Activated naive CD4-positive, alpha-beta T cell treated with anti-CD3 and anti-CD28 coated beads, Interleukin-2, amount 50 U/mL, for 24 hours (primary cell): ENCODE measurements at regions not wholly inside any gene's neighbourhood (a gene's known extent, or its start where the extent isn't known, plus 50 kb on each side); places are given as distances from the start of the nearest gene placed in this dataset.

Experiments used
- H3K27ac Mint-ChIP-seq: one replicate; pipeline ENCODE4 v1.8.0; 2021; ENCODE audit warnings: mild to moderate bottlenecking, mixed read lengths
- H3K27me3 Mint-ChIP-seq: one replicate; pipeline ENCODE4 v1.8.0; 2021; ENCODE audit warnings: mixed read lengths
- H3K36me3 Mint-ChIP-seq: one replicate; pipeline ENCODE4 v1.8.0; 2021; ENCODE audit warnings: mixed read lengths
- H3K4me1 Mint-ChIP-seq: one replicate; pipeline ENCODE4 v1.8.0; 2021; ENCODE audit warnings: mixed read lengths
- H3K4me3 Mint-ChIP-seq: one replicate; pipeline ENCODE4 v1.8.0; 2021; ENCODE audit warnings: mild to moderate bottlenecking, mixed read lengths
- H3K9me3 Mint-ChIP-seq: one replicate; pipeline ENCODE4 v1.8.0; 2021; ENCODE audit warnings: mixed read lengths

GRCh38 chr20:24819331-24819965, 129.6 kb upstream of the CST7 start:
- Mint-ChIP-seq H3K9me3 (no peaks in the 10 kb centered on the region), H3K4me3 (no peak overlapping the region), H3K27ac (no peak overlapping the region), H3K27me3 (no peaks in the 10 kb centered on the region), H3K36me3 (no peaks in the 10 kb centered on the region), H3K4me1 (no peaks in the 10 kb centered on the region)

- no peaks in the 10 kb centered on the region for H3K27me3 Mint-ChIP-seq
- no peak overlapping the region for H3K4me3 Mint-ChIP-seq
- no peaks in the 10 kb centered on the region for H3K36me3 Mint-ChIP-seq
- no peaks in the 10 kb centered on the region for H3K4me1 Mint-ChIP-seq
- no peaks in the 10 kb centered on the region for H3K9me3 Mint-ChIP-seq
- no peak overlapping the region for H3K27ac Mint-ChIP-seq
Measured at GRCh38 chr20:24820345-24820744, 128.7 kb upstream of the CST7 start.

- H3K4me1 Mint-ChIP-seq = no peaks in the 10 kb centered on the region
- no peaks in the 10 kb centered on the region for H3K9me3 Mint-ChIP-seq
- H3K27me3 Mint-ChIP-seq = no peaks in the 10 kb centered on the region
- no peak overlapping the region for H3K4me3 Mint-ChIP-seq
- no peak overlapping the region for H3K27ac Mint-ChIP-seq
- H3K36me3 Mint-ChIP-seq = no peaks in the 10 kb centered on the region
Measured at GRCh38 chr20:24821391-24821790, 127.7 kb upstream of the CST7 start.

GRCh38 chr20:24823176-24823784, 125.8 kb upstream of the CST7 start:
- H3K9me3 Mint-ChIP-seq = no peaks in the 10 kb centered on the region
- no peaks in the 10 kb centered on the region for H3K4me1 Mint-ChIP-seq
- H3K27ac Mint-ChIP-seq = no peak overlapping the region
- H3K27me3 Mint-ChIP-seq = no peaks in the 10 kb centered on the region
- no peaks in the 10 kb centered on the region for H3K36me3 Mint-ChIP-seq
- no peak overlapping the region for H3K4me3 Mint-ChIP-seq

- Mint-ChIP-seq H3K4me1 (no peaks in the 10 kb centered on the region), H3K27me3 (no peaks in the 10 kb centered on the region), H3K27ac (no peak overlapping the region), H3K36me3 (no peaks in the 10 kb centered on the region), H3K4me3 (no peak overlapping the region), H3K9me3 (no peaks in the 10 kb centered on the region)
Measured at GRCh38 chr20:24823989-24824693, 124.9 kb upstream of the CST7 start.

- no peaks in the 10 kb centered on the region for H3K27me3 Mint-ChIP-seq
- H3K4me3 Mint-ChIP-seq = no peak overlapping the region
- H3K27ac Mint-ChIP-seq = no peak overlapping the region
- H3K4me1 Mint-ChIP-seq = no peaks in the 10 kb centered on the region
- H3K36me3 Mint-ChIP-seq = no peaks in the 10 kb centered on the region
- no peaks in the 10 kb centered on the region for H3K9me3 Mint-ChIP-seq
Measured at GRCh38 chr20:24825591-24825990, 123.5 kb upstream of the CST7 start.

- Mint-ChIP-seq H3K27ac (no peak overlapping the region), H3K36me3 (no peaks in the 10 kb centered on the region), H3K4me3 (no peak overlapping the region), H3K9me3 (no peaks in the 10 kb centered on the region), H3K27me3 (no peaks in the 10 kb centered on the region), H3K4me1 (no peaks in the 10 kb centered on the region)
Measured at GRCh38 chr20:24827603-24828295, 121.3 kb upstream of the CST7 start.

- no peaks in the 10 kb centered on the region for H3K27me3 Mint-ChIP-seq
Measured at GRCh38 chr20:24828992-24829648, 119.9 kb upstream of the CST7 start.

GRCh38 chr20:24829649-24830370, 119.3 kb upstream of the CST7 start:
- no peaks in the 10 kb centered on the region for H3K9me3 Mint-ChIP-seq
- no peaks in the 10 kb centered on the region for H3K4me1 Mint-ChIP-seq
- H3K4me3 Mint-ChIP-seq = no peak overlapping the region
- H3K27ac Mint-ChIP-seq = no peak overlapping the region
- H3K27me3 Mint-ChIP-seq = no peaks in the 10 kb centered on the region
- no peaks in the 10 kb centered on the region for H3K36me3 Mint-ChIP-seq

More at GRCh38 chr20:24828992-24829648, 119.9 kb upstream of the CST7 start:
- no peaks in the 10 kb centered on the region for H3K36me3 Mint-ChIP-seq
- H3K4me1 Mint-ChIP-seq = no peaks in the 10 kb centered on the region
- H3K9me3 Mint-ChIP-seq = no peaks in the 10 kb centered on the region
- no peak overlapping the region for H3K4me3 Mint-ChIP-seq
- no peak overlapping the region for H3K27ac Mint-ChIP-seq

- Mint-ChIP-seq H3K27ac (no peak overlapping the region), H3K27me3 (no peaks in the 10 kb centered on the region), H3K9me3 (no peaks in the 10 kb centered on the region), H3K4me1 (no peaks in the 10 kb centered on the region), H3K4me3 (no peak overlapping the region), H3K36me3 (no peaks in the 10 kb centered on the region)
Measured at GRCh38 chr20:24830649-24831048, 118.4 kb upstream of the CST7 start.

GRCh38 chr20:24831232-24831631, 117.8 kb upstream of the CST7 start:
- Mint-ChIP-seq H3K36me3 (no peaks in the 10 kb centered on the region), H3K4me3 (no peak overlapping the region), H3K4me1 (no peaks in the 10 kb centered on the region), H3K9me3 (no peaks in the 10 kb centered on the region), H3K27me3 (no peaks in the 10 kb centered on the region), H3K27ac (no peak overlapping the region)

- H3K4me1 Mint-ChIP-seq = no peaks in the 10 kb centered on the region
- no peaks in the 10 kb centered on the region for H3K9me3 Mint-ChIP-seq
- no peaks in the 10 kb centered on the region for H3K36me3 Mint-ChIP-seq
- no peak overlapping the region for H3K4me3 Mint-ChIP-seq
- no peaks in the 10 kb centered on the region for H3K27me3 Mint-ChIP-seq
- H3K27ac Mint-ChIP-seq = no peak overlapping the region
Measured at GRCh38 chr20:24832518-24832917, 116.6 kb upstream of the CST7 start.

- Mint-ChIP-seq H3K27me3 (no peaks in the 10 kb centered on the region), H3K27ac (no peak overlapping the region)
Measured at GRCh38 chr20:24833592-24833991, 115.5 kb upstream of the CST7 start.

GRCh38 chr20:24834310-24834709, 114.8 kb upstream of the CST7 start:
- Mint-ChIP-seq H3K4me1 (no peaks in the 10 kb centered on the region), H3K36me3 (no peaks in the 10 kb centered on the region), H3K9me3 (no peaks in the 10 kb centered on the region), H3K27ac (no peak overlapping the region), H3K4me3 (no peak overlapping the region), H3K27me3 (peaks cover under 1% of the 10 kb centered on the region)

More at GRCh38 chr20:24833592-24833991, 115.5 kb upstream of the CST7 start:
- H3K9me3 Mint-ChIP-seq = no peaks in the 10 kb centered on the region
- no peak overlapping the region for H3K4me3 Mint-ChIP-seq
- H3K4me1 Mint-ChIP-seq = no peaks in the 10 kb centered on the region
- no peaks in the 10 kb centered on the region for H3K36me3 Mint-ChIP-seq

- Mint-ChIP-seq H3K36me3 (no peaks in the 10 kb centered on the region), H3K27me3 (peaks cover 2% of the 10 kb centered on the region), H3K27ac (no peak overlapping the region), H3K9me3 (no peaks in the 10 kb centered on the region), H3K4me1 (no peaks in the 10 kb centered on the region), H3K4me3 (no peak overlapping the region)
Measured at GRCh38 chr20:24835195-24835594, 113.9 kb upstream of the CST7 start.
